Bronchial epithelial cell (primary cell): ENCODE measurements at regions not wholly inside any gene's neighbourhood (a gene's known extent, or its start where the extent isn't known, plus 50 kb on each side); places are given as distances from the start of the nearest gene placed in this dataset.

Source experiments
- DNase-seq: peaks from one replicate; pipeline ENCODE4 v3.0.0-alpha.2; 2010; ENCODE audit warnings: low read depth
- FAIRE-seq: peaks from 2 replicates; lab custom pipeline; 2011; peaks lifted over from hg19 to GRCh38; lab: Jason Lieb, UNC
- H3K27me3 ChIP-seq: 2 replicates; pipeline ENCODE4 v1.5.1; 2011; ENCODE audit warnings: low read length; ENCODE audit not compliant: control insufficient read depth, insufficient read depth
- H3K36me3 ChIP-seq: 2 replicates; pipeline ENCODE4 v1.5.1; 2011; ENCODE audit warnings: low read length; ENCODE audit not compliant: control insufficient read depth, insufficient read depth
- H3K4me3 ChIP-seq: 2 replicates; pipeline ENCODE4 v1.5.1; 2011; ENCODE audit warnings: mild to moderate bottlenecking, low read depth, low read length, control low read depth
- TF ChIP-seq, protein P1 (sequence below): IDR thresholded peaks from 2 replicates; pipeline ENCODE4 v1.5.1; 2011; ENCODE audit warnings: mild to moderate bottlenecking, moderate library complexity, low read length, control low read depth, inconsistent platforms; ENCODE audit not compliant: insufficient read depth, severe bottlenecking

DNA sequence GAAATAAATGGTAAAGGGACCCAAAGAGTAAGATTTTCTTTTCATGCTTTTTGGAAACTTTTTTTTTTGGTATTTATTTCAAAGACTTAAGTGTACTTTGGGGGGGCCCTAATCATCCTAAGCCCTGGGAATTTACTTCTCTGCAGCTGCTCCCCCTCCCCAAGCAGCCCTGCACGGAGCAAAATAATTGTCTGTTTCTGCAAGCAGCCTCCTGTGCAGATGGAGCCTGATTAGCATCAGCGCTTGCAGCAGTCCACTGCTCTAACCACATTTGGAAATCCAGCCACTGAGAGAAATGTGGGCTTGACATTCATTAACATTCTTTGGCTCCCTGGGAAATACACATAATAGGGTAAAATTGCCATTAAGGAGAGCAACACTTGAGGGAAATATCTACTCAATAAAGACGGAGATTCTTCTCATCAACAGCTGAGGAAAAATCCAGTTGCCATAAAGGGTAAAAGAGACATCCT is 309.2 kb upstream of the MAP3K7 start:
- Histone ChIP-seq H3K27me3 (no peaks in the 10 kb centered on the region), H3K4me3 (no peak overlapping the region), H3K36me3 (no peaks in the 10 kb centered on the region)
- FAIRE-seq (no peak), DNase-seq (no peak)
- TF ChIP-seq, protein P1, sequence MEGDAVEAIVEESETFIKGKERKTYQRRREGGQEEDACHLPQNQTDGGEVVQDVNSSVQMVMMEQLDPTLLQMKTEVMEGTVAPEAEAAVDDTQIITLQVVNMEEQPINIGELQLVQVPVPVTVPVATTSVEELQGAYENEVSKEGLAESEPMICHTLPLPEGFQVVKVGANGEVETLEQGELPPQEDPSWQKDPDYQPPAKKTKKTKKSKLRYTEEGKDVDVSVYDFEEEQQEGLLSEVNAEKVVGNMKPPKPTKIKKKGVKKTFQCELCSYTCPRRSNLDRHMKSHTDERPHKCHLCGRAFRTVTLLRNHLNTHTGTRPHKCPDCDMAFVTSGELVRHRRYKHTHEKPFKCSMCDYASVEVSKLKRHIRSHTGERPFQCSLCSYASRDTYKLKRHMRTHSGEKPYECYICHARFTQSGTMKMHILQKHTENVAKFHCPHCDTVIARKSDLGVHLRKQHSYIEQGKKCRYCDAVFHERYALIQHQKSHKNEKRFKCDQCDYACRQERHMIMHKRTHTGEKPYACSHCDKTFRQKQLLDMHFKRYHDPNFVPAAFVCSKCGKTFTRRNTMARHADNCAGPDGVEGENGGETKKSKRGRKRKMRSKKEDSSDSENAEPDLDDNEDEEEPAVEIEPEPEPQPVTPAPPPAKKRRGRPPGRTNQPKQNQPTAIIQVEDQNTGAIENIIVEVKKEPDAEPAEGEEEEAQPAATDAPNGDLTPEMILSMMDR, result no peak

DNA sequence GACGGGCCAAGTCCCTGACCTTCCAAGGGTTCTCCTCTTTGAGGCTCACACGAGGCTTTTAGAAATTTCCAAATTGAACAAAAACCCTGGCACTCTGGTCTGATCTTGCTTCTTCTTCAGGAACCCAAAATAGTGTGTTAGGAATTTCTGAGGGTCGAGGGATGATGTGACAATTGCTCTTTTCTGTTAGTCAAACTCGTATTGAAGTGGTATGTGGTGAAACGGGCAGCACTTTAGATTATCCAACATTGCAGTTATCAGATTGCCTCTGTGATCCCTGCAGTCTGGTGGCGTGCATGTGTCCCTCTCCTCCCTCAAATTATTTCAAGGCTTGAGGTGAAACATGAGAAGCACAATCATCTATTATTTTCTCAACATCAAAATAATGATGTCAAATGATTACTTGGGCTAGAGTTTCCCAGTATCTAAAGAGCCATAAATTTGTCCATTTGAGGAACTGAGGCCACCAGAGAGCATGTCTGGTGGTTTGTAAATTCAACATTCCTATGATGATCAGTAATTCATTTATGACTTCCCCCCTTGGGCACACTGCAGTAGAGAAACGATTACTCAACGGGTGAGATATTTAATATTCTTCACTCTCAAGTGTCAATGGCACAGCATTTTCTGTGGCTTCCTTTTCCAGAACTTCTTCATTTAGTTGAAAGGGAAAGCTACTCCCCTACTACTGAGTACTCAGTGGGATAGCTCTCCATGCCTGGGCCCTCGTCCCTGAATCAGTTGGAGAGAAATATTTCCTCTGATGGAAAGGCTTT is 308.6 kb upstream of the MAP3K7 start:
- DNase-seq, result no peak
- H3K4me3 ChIP-seq, result no peak overlapping the region
- no peaks in the 10 kb centered on the region for H3K27me3 ChIP-seq
- H3K36me3 ChIP-seq, result no peaks in the 10 kb centered on the region
- FAIRE-seq, result no peak
- TF ChIP-seq, protein P1, result no peak

DNA sequence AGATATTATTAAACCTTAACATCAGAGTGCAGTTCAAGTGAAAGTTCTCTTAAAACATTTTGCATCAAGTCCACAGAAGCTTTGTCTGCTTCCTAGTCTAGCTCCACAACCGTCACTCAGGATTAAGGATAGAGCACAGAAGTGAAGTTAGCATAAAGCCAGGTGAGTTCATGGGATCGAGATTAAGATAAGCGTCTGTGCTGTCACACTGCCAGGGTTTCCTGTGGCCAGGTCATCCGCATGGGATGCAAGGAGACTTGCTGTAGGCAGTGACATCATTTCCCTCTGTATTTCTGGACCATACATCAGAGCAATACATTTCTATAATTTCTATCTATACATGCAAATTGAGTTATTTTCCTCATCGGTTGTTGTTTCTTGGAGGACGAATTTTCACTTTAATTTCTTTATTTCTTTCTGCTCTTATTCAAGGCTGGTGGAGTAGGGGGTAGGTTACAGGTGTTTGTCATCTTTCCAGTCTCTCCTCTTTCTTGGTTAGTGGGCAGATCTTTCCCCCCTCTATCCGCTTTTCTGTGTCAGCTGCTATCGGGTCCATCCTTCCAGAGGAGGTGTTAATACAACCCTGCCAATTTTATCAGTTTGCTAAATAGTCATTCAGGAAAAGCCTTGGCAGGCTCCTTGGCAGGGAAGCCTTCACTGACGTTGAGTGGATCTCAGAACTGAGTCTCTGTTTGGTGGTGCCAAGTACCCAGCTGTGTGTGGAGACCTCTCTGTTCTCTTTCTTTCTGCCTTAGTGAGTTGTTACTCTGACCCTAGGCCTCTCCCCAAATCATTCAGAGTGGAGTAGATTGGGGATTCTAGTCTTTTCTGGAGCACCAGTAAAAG is 307.6 kb upstream of the MAP3K7 start:
- H3K36me3 ChIP-seq, result no peaks in the 10 kb centered on the region
- DNase-seq (no peak), FAIRE-seq (no peak)
- H3K27me3 ChIP-seq, result no peaks in the 10 kb centered on the region
- TF ChIP-seq, protein P1, result no peak
- H3K4me3 ChIP-seq, result no peak overlapping the region

- Histone ChIP-seq H3K4me3 (no peak overlapping the region), H3K36me3 (no peaks in the 10 kb centered on the region), H3K27me3 (no peaks in the 10 kb centered on the region)
- DNase-seq, result no peak
- no peak for FAIRE-seq
- TF ChIP-seq, protein P1, result no peak
Measured at GRCh38 chr6:90893400-90893799, 306.5 kb upstream of the MAP3K7 start.

- TF ChIP-seq, protein P1, result no peak
- H3K27me3 ChIP-seq, result no peaks in the 10 kb centered on the region
- no peak for DNase-seq
- H3K4me3 ChIP-seq, result no peak overlapping the region
- H3K36me3 ChIP-seq, result no peaks in the 10 kb centered on the region
- FAIRE-seq, result no peak
Measured at GRCh38 chr6:90892271-90892670, 305.4 kb upstream of the MAP3K7 start.
